ENCODE measurements at regions not wholly inside any gene's neighbourhood (a gene's known extent, or its start where the extent isn't known, plus 50 kb on each side); places are given as distances from the start of the nearest gene placed in this dataset.

GRCh38 chr10:33965795-33966581, 631.5 kb upstream of the NRP1 start:
- TF ChIP-seq CTCF (IDR thresholded peaks at IDR 0.05) (no peak), POLR2A (IDR thresholded peaks at IDR 0.05) (no peak), POLR2AphosphoS5 (IDR thresholded peaks at IDR 0.05) (no peak), EP300 (IDR thresholded peaks at IDR 0.05) (no peak)

All from stomach (tissue), 4 donors.